ENCODE measurements at regions not wholly inside any gene's neighbourhood (a gene's known extent, or its start where the extent isn't known, plus 50 kb on each side); places are given as distances from the start of the nearest gene placed in this dataset.

GRCh38 chr14:65255583-65256461, 153.5 kb upstream of the MAX start (continued):
- TF ChIP-seq, protein P1, sequence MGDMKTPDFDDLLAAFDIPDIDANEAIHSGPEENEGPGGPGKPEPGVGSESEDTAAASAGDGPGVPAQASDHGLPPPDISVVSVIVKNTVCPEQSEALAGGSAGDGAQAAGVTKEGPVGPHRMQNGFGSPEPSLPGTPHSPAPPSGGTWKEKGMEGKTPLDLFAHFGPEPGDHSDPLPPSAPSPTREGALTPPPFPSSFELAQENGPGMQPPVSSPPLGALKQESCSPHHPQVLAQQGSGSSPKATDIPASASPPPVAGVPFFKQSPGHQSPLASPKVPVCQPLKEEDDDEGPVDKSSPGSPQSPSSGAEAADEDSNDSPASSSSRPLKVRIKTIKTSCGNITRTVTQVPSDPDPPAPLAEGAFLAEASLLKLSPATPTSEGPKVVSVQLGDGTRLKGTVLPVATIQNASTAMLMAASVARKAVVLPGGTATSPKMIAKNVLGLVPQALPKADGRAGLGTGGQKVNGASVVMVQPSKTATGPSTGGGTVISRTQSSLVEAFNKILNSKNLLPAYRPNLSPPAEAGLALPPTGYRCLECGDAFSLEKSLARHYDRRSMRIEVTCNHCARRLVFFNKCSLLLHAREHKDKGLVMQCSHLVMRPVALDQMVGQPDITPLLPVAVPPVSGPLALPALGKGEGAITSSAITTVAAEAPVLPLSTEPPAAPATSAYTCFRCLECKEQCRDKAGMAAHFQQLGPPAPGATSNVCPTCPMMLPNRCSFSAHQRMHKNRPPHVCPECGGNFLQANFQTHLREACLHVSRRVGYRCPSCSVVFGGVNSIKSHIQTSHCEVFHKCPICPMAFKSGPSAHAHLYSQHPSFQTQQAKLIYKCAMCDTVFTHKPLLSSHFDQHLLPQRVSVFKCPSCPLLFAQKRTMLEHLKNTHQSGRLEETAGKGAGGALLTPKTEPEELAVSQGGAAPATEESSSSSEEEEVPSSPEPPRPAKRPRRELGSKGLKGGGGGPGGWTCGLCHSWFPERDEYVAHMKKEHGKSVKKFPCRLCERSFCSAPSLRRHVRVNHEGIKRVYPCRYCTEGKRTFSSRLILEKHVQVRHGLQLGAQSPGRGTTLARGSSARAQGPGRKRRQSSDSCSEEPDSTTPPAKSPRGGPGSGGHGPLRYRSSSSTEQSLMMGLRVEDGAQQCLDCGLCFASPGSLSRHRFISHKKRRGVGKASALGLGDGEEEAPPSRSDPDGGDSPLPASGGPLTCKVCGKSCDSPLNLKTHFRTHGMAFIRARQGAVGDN (CRISPR knock-in tag; IDR thresholded peaks at IDR 0.05), result peak; percentile 61; the same call in 1 of the 2 replicates
- no peak for TF ChIP-seq ZFP36 (IDR thresholded peaks at IDR 0.05; ENCODE audit: borderline replicate concordance, low read depth, low read length, partially characterized antibody)
- 0 out of 2 replicates have a peak, but pooled peaks have one; percentile 52 for TF ChIP-seq FOXA3 (CRISPR knock-in tag; IDR thresholded peaks at IDR 0.05)
- peak; percentile 25; the same call in 1 of the 2 replicates for TF ChIP-seq MAX (IDR thresholded peaks at IDR 0.05)
- 0 out of 2 replicates have a peak, but pooled peaks have one; percentile 32 for TF ChIP-seq POLR2G (IDR thresholded peaks at IDR 0.05; ENCODE audit: low read depth, low read length)
- no peak for TF ChIP-seq SP5 (CRISPR knock-in tag; IDR thresholded peaks at IDR 0.05; ENCODE audit: borderline replicate concordance, low read depth)
- TF ChIP-seq MLLT10 (CRISPR knock-in tag; IDR thresholded peaks at IDR 0.05), result no peak

GRCh38 chr14:65256714-65257113, 154.4 kb upstream of the MAX start:
- Histone ChIP-seq H3K9ac (ENCODE audit: insufficient read depth, low read depth, low read length) (no peak overlapping the region), H3K27ac (ENCODE audit: extremely low read length, insufficient read depth, low read length) (no peak overlapping the region), H3K9me3 (ENCODE audit: low read length) (peaks cover 4% of the 10 kb centered on the region), H3K27me3 (ENCODE audit: control insufficient read depth in 1 of 2, insufficient read depth in 2 of 2, low read length in 2 of 2) (no peaks in the 10 kb centered on the region), H3K79me2 (ENCODE audit: insufficient read depth, low read length) (no peaks in the 10 kb centered on the region), H4K20me1 (ENCODE audit: insufficient read depth, low read length) (no peaks in the 10 kb centered on the region), H3K4me3 (replicated peaks in 1 of 3; ENCODE audit: insufficient read depth in 1 of 3, low read depth in 2 of 3, low read length in 3 of 3) (no peak overlapping the region), H3K4me1 (ENCODE audit: insufficient read depth, low read length) (peaks cover 69% of the 10 kb centered on the region), H2AFZ (ENCODE audit: low read length) (no peak overlapping the region), H3K36me3 (replicated peaks in 1 of 2; ENCODE audit: control insufficient read depth in 1 of 2, insufficient read depth in 2 of 2, low read length in 2 of 2) (no peaks in the 10 kb centered on the region), H3K4me2 (ENCODE audit: low read depth, low read length) (peak overlapping the region; percentile 80)
- BruUV-seq (replicated peaks), result no TSS peak
- FAIRE-seq, result no peak
- CTCF ChIA-PET (ENCODE audit: low intra/inter-chr PET ratio, low total read pairs), result no interaction called here
- POLR2A ChIA-PET, result interaction anchor here (1.8 to 4.4 kb wide), 6 partner anchors 13 to 155 kb away, joined by 12 to 49 read pairs (median 40); no protein-coding TSS in a partner anchor
- no peak for TF ChIP-seq HMG20A (CRISPR knock-in tag; IDR thresholded peaks at IDR 0.05; ENCODE audit: borderline replicate concordance)
- no peak for TF ChIP-seq SP140L (CRISPR knock-in tag; IDR thresholded peaks at IDR 0.05; ENCODE audit: borderline replicate concordance)
- no peak for TF ChIP-seq NCOA1 (CRISPR knock-in tag; IDR thresholded peaks at IDR 0.05)
- TF ChIP-seq NR1H2 (CRISPR knock-in tag; IDR thresholded peaks at IDR 0.05; ENCODE audit: borderline replicate concordance, low read depth), result no peak
- 0 out of 2 replicates have a peak, but pooled peaks have one; percentile 22 for TF ChIP-seq KDM1A (CRISPR knock-in tag; IDR thresholded peaks at IDR 0.05)
- peak; percentile 91 for TF ChIP-seq ZNF629 (CRISPR knock-in tag; conservative IDR thresholded peaks at IDR 0.05)
- no peak for ATAC-seq
- in situ Hi-C loops (cut with HindIII; ENCODE audit: extremely low pct_ligation_motif_present, low pct_unique_long_range_greater_than_20kb) (no loop called here), intact Hi-C loops (cut with micrococcal nuclease; ENCODE audit: unreplicated experiment) (no loop called here)
- DNase-seq (ENCODE audit: low spot score), result no peak
- WGBS (ENCODE audit: low lambda C conversion rate), result 74% methylated on average over 4 of the region's 4 CpGs
